Activated CD8-positive, alpha-beta T cell treated with anti-CD3 and anti-CD28 coated beads for 36 hours (primary cell): ENCODE measurements at regions not wholly inside any gene's neighbourhood (a gene's known extent, or its start where the extent isn't known, plus 50 kb on each side); places are given as distances from the start of the nearest gene placed in this dataset.
A peak's percentile ranks its signal among the peaks of the same experiment; 100 is the strongest.

ENCODE experiments used
- ATAC-seq: fragments of 200-7000 bp; cut with Tn5 transposase; one replicate; pipeline ENCODE4 v1.10.0; 2021; ENCODE audit warnings: mild to moderate bottlenecking, moderate library complexity
- CTCF ChIA-PET: fragments of 350-600 bp; sonication (Branson Sonifier 250); formaldehyde crosslinking; loops from one replicate; lab custom pipeline; 2021; ENCODE audit warnings: antibody characterized with exemption; lab: Charles Lee
- POLR2A ChIA-PET: fragments of 350-600 bp; sonication (Branson Sonifier 250); formaldehyde crosslinking; loops from one replicate; lab custom pipeline; 2021; ENCODE audit warnings: antibody characterized with exemption; lab: Charles Lee
- DNase-seq: peaks from one replicate; pipeline ENCODE4 v3.0.0-alpha.2; 2020
- H3K27ac Mint-ChIP-seq: one replicate; pipeline ENCODE4 v1.8.0; 2021; ENCODE audit warnings: mild to moderate bottlenecking, mixed read lengths
- H3K27me3 Mint-ChIP-seq: one replicate; pipeline ENCODE4 v1.8.0; 2021; ENCODE audit warnings: mixed read lengths
- H3K36me3 Mint-ChIP-seq: one replicate; pipeline ENCODE4 v1.8.0; 2021; ENCODE audit warnings: low read depth, mixed read lengths
- H3K4me1 Mint-ChIP-seq: one replicate; pipeline ENCODE4 v1.8.0; 2021; ENCODE audit warnings: low read depth, mixed read lengths
- H3K4me3 Mint-ChIP-seq: one replicate; pipeline ENCODE4 v1.8.0; 2021; ENCODE audit warnings: mild to moderate bottlenecking, moderate library complexity, mixed read lengths
- H3K9me3 Mint-ChIP-seq: one replicate; pipeline ENCODE4 v1.8.0; 2021; ENCODE audit warnings: mixed read lengths
- intact Hi-C: fragments of 100-400 bp; cut with micrococcal nuclease; formaldehyde crosslinking; loops from one replicate; pipeline ENCODE4 v1.10.0; 2022
- TF ChIP-seq, protein P1 (sequence below): fragments of 200-600 bp; IDR thresholded peaks from one replicate; pipeline ENCODE4 v1.8.0; 2022; ENCODE audit warnings: antibody characterized with exemption, mild to moderate bottlenecking

DNA sequence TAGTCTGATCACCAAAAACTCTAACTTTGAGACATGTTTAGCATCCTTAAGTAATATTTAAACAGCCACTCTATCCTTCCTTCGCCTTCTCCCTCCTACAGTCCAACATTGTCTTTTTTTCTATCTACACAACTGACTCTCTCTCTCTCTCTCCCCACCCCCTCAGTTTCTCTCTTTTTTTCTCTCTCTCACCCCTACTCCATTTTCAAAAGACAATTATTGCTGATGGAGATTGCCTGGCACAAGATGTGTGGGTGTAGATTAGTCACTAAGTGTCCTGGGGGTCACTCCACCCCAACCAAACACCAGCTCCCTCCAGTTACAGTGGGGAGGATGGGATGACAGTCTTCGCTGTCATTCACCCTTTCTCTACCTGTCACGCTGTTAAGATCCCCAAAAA, 94.5 kb upstream of the NFIA start:
- H3K9me3 Mint-ChIP-seq = no peaks in the 10 kb centered on the region
- no peak for DNase-seq
- H3K4me1 Mint-ChIP-seq = no peaks in the 10 kb centered on the region
- H3K27me3 Mint-ChIP-seq = no peaks in the 10 kb centered on the region
- TF ChIP-seq, protein P1, sequence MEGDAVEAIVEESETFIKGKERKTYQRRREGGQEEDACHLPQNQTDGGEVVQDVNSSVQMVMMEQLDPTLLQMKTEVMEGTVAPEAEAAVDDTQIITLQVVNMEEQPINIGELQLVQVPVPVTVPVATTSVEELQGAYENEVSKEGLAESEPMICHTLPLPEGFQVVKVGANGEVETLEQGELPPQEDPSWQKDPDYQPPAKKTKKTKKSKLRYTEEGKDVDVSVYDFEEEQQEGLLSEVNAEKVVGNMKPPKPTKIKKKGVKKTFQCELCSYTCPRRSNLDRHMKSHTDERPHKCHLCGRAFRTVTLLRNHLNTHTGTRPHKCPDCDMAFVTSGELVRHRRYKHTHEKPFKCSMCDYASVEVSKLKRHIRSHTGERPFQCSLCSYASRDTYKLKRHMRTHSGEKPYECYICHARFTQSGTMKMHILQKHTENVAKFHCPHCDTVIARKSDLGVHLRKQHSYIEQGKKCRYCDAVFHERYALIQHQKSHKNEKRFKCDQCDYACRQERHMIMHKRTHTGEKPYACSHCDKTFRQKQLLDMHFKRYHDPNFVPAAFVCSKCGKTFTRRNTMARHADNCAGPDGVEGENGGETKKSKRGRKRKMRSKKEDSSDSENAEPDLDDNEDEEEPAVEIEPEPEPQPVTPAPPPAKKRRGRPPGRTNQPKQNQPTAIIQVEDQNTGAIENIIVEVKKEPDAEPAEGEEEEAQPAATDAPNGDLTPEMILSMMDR = no peak
- intact Hi-C loops = no loop called here
- no peaks in the 10 kb centered on the region for H3K36me3 Mint-ChIP-seq
- ATAC-seq = no peak
- H3K4me3 Mint-ChIP-seq = no peak overlapping the region
- no peak overlapping the region for H3K27ac Mint-ChIP-seq
- ChIA-PET CTCF (interaction anchor here (2.7 kb wide), 1 partner anchor 9 kb away, joined by 8 read pairs; no protein-coding TSS in a partner anchor), POLR2A (no interaction called here)

DNA sequence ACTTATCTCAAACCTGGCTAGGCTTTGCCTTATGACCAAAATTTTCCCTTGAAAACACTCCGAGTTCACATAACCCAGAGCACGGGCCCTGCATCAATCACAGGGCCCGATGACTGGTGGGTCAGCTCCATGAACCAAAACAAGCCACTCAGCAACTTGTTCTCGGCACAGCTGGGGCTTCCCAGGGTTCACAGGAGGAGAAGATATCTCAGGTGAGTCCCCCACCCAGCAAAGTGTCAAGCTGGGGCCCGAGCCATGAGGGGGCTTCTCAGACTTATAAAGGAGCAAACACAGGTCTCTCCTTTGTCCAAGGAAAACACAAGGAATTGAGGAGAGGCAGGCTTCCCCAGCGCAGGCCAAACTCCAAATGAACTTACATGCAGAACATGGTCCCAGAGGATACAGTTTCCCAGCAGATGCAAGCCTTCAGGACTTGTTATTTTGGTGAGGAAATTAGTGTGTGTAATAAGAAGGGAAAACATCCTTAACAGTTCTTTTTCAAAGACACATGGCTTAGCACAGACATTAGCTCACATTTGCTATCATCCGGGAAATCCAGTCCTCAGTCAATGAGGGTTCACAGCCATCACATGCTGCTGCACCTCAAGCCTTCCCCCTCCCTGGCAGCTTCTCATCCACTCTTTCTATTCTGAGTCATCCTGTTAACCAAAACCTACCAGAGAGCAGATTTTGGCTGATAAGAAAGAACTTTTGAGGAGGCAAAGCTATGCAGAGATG, 98.1 kb upstream of the NFIA start:
- intact Hi-C loops = no loop called here
- peak; percentile 8 for DNase-seq
- H3K27me3 Mint-ChIP-seq = no peaks in the 10 kb centered on the region
- H3K9me3 Mint-ChIP-seq = no peaks in the 10 kb centered on the region
- no peaks in the 10 kb centered on the region for H3K36me3 Mint-ChIP-seq
- no peaks in the 10 kb centered on the region for H3K4me1 Mint-ChIP-seq
- ChIA-PET POLR2A (no interaction called here), CTCF (no interaction called here)
- TF ChIP-seq, protein P1 = no peak
- H3K4me3 Mint-ChIP-seq = no peak overlapping the region
- ATAC-seq = peak; percentile 37
- no peak overlapping the region for H3K27ac Mint-ChIP-seq

DNA sequence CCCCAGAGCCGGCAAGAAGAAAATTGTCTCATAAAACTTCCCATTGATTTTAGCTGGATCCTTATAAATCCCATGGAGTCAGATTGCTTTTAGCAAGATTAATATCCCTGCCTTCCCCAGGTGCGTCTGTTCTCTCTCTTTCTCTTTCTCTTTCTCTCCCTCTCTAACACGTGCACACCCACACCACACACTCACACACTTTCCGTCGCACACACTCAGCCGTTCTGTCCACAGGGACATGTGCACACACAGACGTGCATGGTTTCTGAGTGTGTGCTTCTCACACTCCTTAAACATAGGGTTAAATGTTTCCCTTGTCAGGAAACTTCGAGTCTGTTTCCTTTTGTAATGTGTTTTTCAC, 98.7 kb upstream of the NFIA start:
- Mint-ChIP-seq H3K27me3 (no peaks in the 10 kb centered on the region), H3K4me1 (peaks cover 2% of the 10 kb centered on the region), H3K9me3 (no peaks in the 10 kb centered on the region), H3K36me3 (no peaks in the 10 kb centered on the region), H3K4me3 (no peak overlapping the region), H3K27ac (no peak overlapping the region)
- CTCF ChIA-PET = no interaction called here
- ATAC-seq (no peak), DNase-seq (no peak)
- POLR2A ChIA-PET = no interaction called here
- intact Hi-C loops = no loop called here
- TF ChIP-seq, protein P1 = no peak

DNA sequence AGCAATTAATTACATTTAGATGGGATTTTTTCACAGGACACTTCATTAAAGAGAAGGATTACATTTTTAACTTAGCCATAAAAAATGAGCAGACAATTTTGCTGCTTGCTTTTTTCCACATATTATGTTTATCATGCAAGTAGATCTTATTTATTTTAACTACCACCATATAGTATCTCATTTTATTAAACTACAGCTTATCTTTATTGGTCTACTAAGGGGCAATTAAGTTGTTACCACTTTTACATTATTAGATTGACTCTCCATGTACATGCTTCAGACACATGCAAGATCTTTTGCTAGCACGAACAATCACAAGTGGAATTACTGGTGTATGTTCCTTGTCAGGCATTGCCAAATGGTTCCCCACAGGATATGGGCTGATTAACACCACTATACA, 99.8 kb upstream of the NFIA start:
- Mint-ChIP-seq H3K27ac (no peak overlapping the region), H3K27me3 (no peaks in the 10 kb centered on the region), H3K36me3 (no peaks in the 10 kb centered on the region), H3K4me1 (peaks cover 2% of the 10 kb centered on the region), H3K4me3 (no peak overlapping the region), H3K9me3 (no peaks in the 10 kb centered on the region)
- TF ChIP-seq, protein P1 = no peak
- intact Hi-C loops = no loop called here
- ATAC-seq (no peak), DNase-seq (no peak)
- CTCF ChIA-PET = interaction anchor here (1.1 kb wide), 2 partner anchors 61 to 67 kb away, joined by 3 to 5 read pairs; no protein-coding TSS in a partner anchor
- POLR2A ChIA-PET = no interaction called here

DNA sequence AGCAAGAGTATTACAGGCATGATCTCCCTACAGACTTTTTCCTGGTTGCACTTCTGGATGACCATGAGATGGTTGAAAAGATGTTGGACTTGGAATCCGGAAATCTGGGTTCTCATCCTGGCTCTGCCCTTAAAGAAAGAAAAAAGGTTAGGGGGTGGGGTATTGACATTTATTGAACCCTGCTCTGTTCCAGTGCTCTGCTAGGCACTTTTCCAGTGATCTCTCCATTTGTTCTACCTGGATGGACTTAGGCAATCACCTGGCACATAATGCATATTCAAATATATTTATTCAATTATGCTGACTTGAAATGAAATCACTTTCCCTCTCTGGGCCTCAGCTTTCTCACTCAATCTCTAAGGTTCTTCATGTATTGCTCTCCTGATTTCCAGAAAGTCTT, 101.0 kb upstream of the NFIA start:
- ATAC-seq = no peak
- H3K4me1 Mint-ChIP-seq = peaks cover 2% of the 10 kb centered on the region
- H3K36me3 Mint-ChIP-seq = no peaks in the 10 kb centered on the region
- H3K27me3 Mint-ChIP-seq = no peaks in the 10 kb centered on the region
- POLR2A ChIA-PET = no interaction called here
- TF ChIP-seq, protein P1 = no peak
- intact Hi-C loops = no loop called here
- CTCF ChIA-PET = interaction anchor here (2.2 kb wide), 1 partner anchor 69 kb away, joined by 7 read pairs; no protein-coding TSS in a partner anchor
- DNase-seq = no peak
- H3K27ac Mint-ChIP-seq = no peak overlapping the region
- H3K9me3 Mint-ChIP-seq = no peaks in the 10 kb centered on the region
- no peak overlapping the region for H3K4me3 Mint-ChIP-seq
